ENCODE measurements at regions not wholly inside any gene's neighbourhood (a gene's known extent, or its start where the extent isn't known, plus 50 kb on each side); places are given as distances from the start of the nearest gene placed in this dataset.

DNA sequence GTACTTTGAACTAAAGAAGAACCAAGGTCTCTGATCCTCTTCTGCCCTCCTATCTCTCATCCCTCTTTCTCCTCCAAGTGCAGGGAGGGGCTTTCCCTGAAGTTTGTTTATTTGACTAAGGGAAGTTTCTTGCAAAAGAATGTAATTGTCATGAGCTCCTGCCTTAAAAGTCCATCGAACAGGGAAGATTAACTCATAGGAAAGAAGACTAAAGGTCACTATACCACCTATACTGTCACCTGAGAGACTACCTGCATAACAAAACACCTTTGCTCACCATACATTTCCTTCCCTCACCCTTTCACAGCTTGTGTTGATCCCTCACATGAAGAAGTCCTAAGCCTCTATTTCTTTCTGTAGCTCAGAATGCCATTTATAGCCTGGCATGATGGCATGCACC, 59.4 kb upstream of the C4orf54 start:
- DNase-seq, result no peak
- intact Hi-C loops (cut with DNase I), result no loop called here

DNA sequence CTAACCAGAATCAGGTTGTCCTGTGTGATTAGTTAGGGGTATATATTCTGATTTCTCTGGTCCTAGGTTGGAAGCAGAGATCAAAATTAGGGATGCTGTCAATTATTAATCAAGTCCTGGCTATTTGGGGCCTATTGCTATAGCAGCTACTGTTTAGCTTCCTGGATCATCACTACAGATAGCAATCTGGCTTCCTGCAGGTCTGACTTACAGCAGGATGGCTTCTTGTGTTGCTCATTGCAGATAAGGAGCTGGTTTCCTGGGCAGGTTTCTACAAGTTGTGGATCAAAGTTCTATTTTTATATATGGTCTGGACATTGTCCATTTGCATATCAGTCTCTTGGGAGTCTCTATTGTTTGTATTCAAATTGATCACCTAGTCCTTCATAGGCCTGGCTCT, 57.7 kb upstream of the C4orf54 start:
- intact Hi-C loops (cut with DNase I), result no loop called here
- no peak for DNase-seq

GRCh38 chr4:99714179-99714578, 56.6 kb upstream of the C4orf54 start:
- DNase-seq, result no peak

GRCh38 chr4:99712530-99712929, 54.9 kb upstream of the C4orf54 start:
- no peak for DNase-seq
- intact Hi-C loops (cut with DNase I), result no loop called here

More at GRCh38 chr4:99714179-99714578, 56.6 kb upstream of the C4orf54 start:
- intact Hi-C loops (cut with DNase I), result no loop called here

GRCh38 chr4:99712099-99712498, 54.5 kb upstream of the C4orf54 start:
- intact Hi-C loops (cut with DNase I), result no loop called here
- no peak for DNase-seq

DNA sequence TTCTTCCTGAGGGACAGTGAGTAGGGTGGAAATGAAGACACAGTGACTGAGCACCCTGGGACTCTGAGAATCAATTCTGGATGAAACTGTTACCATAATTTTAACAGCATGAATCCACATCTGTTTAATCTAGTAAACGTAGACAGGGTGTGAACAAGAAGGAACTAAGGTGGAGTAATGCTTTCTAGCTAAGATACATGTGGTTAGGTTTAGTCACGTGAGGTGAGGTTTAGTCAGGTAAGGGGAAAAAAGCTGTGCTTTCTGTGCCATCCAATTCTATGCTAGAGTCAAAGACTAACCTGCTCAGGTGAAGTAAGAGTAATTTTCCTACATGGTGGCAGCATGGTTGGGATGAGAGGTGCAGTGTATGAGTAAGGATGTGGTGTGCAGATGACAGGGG, 54.0 kb upstream of the C4orf54 start:
- DNase-seq, result no peak
- intact Hi-C loops (cut with DNase I), result no loop called here

DNA sequence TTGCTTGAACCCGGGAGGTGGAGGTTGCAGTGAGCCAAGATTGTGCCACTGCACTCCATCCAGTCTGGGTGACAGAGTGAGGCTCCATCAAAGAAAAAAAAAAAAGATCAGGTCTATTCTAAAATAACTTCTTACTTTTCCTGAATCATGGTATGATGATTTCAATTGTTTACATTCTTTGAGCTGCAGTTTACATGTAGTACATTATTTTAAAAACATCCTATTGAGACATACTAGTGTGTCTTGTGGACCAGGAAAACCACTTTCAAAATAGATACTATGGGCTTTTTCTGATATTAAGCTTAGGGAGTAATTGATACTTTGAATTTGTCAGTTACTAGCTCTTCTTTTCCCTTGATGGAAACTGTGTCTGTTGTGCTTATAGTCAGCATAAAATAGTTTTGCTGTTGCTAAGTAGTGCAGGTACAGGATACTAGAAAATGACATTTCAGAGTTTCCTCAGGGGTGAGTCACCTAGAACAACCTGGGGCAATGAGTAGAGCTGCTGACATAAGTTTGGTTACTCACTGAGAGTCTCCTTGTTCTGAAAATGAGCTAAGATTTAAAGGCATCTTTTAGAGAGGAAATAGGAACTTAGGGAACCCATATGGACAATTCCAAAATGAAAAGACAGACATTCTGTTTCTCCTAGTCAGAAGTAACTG, 53.2 kb upstream of the C4orf54 start:
- intact Hi-C loops (cut with DNase I), result no loop called here
- DNase-seq, result no peak

DNA sequence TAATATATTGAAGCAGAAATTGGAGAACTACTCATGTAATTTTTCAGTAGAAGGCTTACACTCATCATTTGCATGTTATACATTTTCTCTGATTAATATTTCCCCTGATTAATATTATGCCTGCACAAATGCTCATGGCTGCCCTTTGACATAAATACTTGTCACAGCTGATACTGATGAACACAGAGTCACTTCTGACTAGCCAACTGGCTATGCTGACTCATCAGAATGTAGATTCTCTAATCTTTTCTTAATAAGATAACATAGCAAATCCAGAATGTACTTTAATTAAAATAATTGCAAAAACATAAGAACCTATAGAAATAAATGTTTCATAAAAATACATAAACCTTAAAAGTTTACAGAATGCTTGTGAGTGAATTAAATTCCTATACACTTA, 52.4 kb upstream of the C4orf54 start:
- intact Hi-C loops (cut with DNase I), result no loop called here
- DNase-seq, result no peak

- intact Hi-C loops (cut with DNase I), result no loop called here
Observed at GRCh38 chr4:99708551-99708950, 50.9 kb upstream of the C4orf54 start.

More at GRCh38 chr4:99708551-99708950, 50.9 kb upstream of the C4orf54 start:
- no peak for DNase-seq
